B cell (primary cell): ENCODE measurements at regions not wholly inside any gene's neighbourhood (a gene's known extent, or its start where the extent isn't known, plus 50 kb on each side); places are given as distances from the start of the nearest gene placed in this dataset.

ENCODE experiments used
- ATAC-seq: fragments of 200-7000 bp; cut with Tn5 transposase; one replicate; pipeline ENCODE4 v1.10.0; 2021; ENCODE audit warnings: low read depth, mild to moderate bottlenecking, moderate number of reproducible peaks, moderate library complexity
- CTCF ChIA-PET: fragments of 350-600 bp; sonication (Branson Sonifier 250); formaldehyde crosslinking; loops from one replicate; lab custom pipeline; 2021; ENCODE audit warnings: antibody characterized with exemption, inconsistent platforms; lab: Charles Lee
- POLR2A ChIA-PET: fragments of 350-600 bp; sonication (Branson Sonifier 250); formaldehyde crosslinking; loops from one replicate; lab custom pipeline; 2021; ENCODE audit warnings: antibody characterized with exemption; lab: Charles Lee
- DNase-seq: peaks from one replicate; pipeline ENCODE4 v3.0.0; 2013
- H2AFZ ChIP-seq: 2 replicates; pipeline ENCODE4 v1.6.1; 2012; ENCODE audit warnings: mild to moderate bottlenecking, low read depth, low read length; ENCODE audit not compliant: insufficient read depth, poor library complexity, severe bottlenecking
- H3K27ac ChIP-seq, 2 donors: 1 replicate in 1 of 2; 2 replicates in 1 of 2; pipeline ENCODE4 v1.5.1; 2012 to 2013; ENCODE audit warnings: low read length in 2 of 2, mild to moderate bottlenecking in 2 of 2, moderate library complexity in 1 of 2
- H3K27me3 ChIP-seq, 4 experiments: fragments of 200-600 bp in 1 of 4; sonication (generic) in 1 of 4; replicated peaks in 1 of 4; 1 replicate in 2 of 4; 2 replicates in 2 of 4; pipeline versions ENCODE4 v1.6.1 to v1.7.0; 2013 to 2016; ENCODE audit warnings: low read length in 3 of 4, mild to moderate bottlenecking in 2 of 4, mixed read lengths in 1 of 4, moderate library complexity in 1 of 4; ENCODE audit not compliant: insufficient read depth in 4 of 4, control insufficient read depth in 3 of 4; ENCODE audit errors: control extremely low read depth in 1 of 4
- H3K36me3 ChIP-seq, 2 experiments: replicated peaks in 1 of 2; 1 replicate in 1 of 2; 2 replicates in 1 of 2; pipeline versions ENCODE4 v1.6.1 to v1.7.1; 2013; ENCODE audit warnings: low read length in 1 of 2; ENCODE audit not compliant: insufficient read depth in 2 of 2, control insufficient read depth in 1 of 2; ENCODE audit errors: control extremely low read depth in 1 of 2, extremely low read depth in 1 of 2
- H3K4me1 ChIP-seq, 2 donors: fragments of 200-600 bp in 1 of 2; sonication (generic) in 1 of 2; 1 replicate in 1 of 2; 2 replicates in 1 of 2; pipeline versions ENCODE4 v1.5.1 to v1.6.1; 2013 to 2017; ENCODE audit warnings: low read length in 2 of 2; ENCODE audit not compliant: control insufficient read depth in 2 of 2, insufficient read depth in 2 of 2
- H3K4me2 ChIP-seq: replicated peaks from 2 replicates; pipeline ENCODE3; 2012; ENCODE audit warnings: mild to moderate bottlenecking, low read depth, low read length; ENCODE audit not compliant: poor library complexity, severe bottlenecking
- H3K4me3 ChIP-seq, 5 experiments: fragments of 200-600 bp in 1 of 5; sonication (generic) in 1 of 5; 1 replicate in 3 of 5; 2 replicates in 2 of 5; pipeline versions ENCODE4 v1.5.1 to v1.7.0; 2011 to 2016; ENCODE audit warnings: low read length in 4 of 5, mild to moderate bottlenecking in 4 of 5, low read depth in 2 of 5, control low read depth in 1 of 5, moderate library complexity in 1 of 5; ENCODE audit not compliant: insufficient read depth in 1 of 5; ENCODE audit errors: control extremely low read depth in 1 of 5, extremely low read depth in 1 of 5
- H3K79me2 ChIP-seq: fragments of 200-600 bp; sonication (generic); one replicate; pipeline ENCODE4 v1.6.0; 2016; ENCODE audit warnings: low read length; ENCODE audit not compliant: control insufficient read depth, insufficient read depth
- H3K9ac ChIP-seq: fragments of 200-600 bp; sonication (generic); 2 replicates; pipeline ENCODE4 v1.6.1; 2017; ENCODE audit warnings: mild to moderate bottlenecking, low read length, moderate library complexity
- H3K9me3 ChIP-seq, 3 donors: one replicate each; pipeline versions ENCODE4 v1.6.1 to v1.7.1; 2013; ENCODE audit warnings: low read length in 2 of 3; ENCODE audit not compliant: control insufficient read depth in 2 of 3, insufficient read depth in 1 of 3; ENCODE audit errors: control extremely low read depth in 1 of 3
- H4K20me1 ChIP-seq: 2 replicates; pipeline ENCODE4 v1.6.0; 2012; ENCODE audit warnings: mild to moderate bottlenecking, low read length; ENCODE audit not compliant: insufficient read depth, control insufficient read depth, poor library complexity, severe bottlenecking
- H3K27ac Mint-ChIP-seq: one replicate; pipeline ENCODE4 v1.8.0; 2021; ENCODE audit warnings: mixed read lengths
- H3K27me3 Mint-ChIP-seq: one replicate; pipeline ENCODE4 v1.8.0; 2021; ENCODE audit warnings: mixed read lengths
- H3K4me1 Mint-ChIP-seq: one replicate; pipeline ENCODE4 v1.8.0; 2021; ENCODE audit warnings: mixed read lengths
- H3K4me3 Mint-ChIP-seq: one replicate; pipeline ENCODE4 v1.8.0; 2021; ENCODE audit warnings: mixed read lengths
- H3K9me3 Mint-ChIP-seq: one replicate; pipeline ENCODE4 v1.8.0; 2022; ENCODE audit warnings: mixed read lengths; ENCODE audit not compliant: insufficient read depth
- EZH2 ChIP-seq: IDR thresholded peaks from 2 replicates; pipeline ENCODE4 v1.6.1; 2012; ENCODE audit warnings: borderline replicate concordance, low read depth, mild to moderate bottlenecking, moderate library complexity, low read length; ENCODE audit not compliant: insufficient read depth, poor library complexity, severe bottlenecking
- WGBS: methylation state at CpG from one replicate; pipeline ENCODE4 v1.1.5; 2013; ENCODE audit warnings: missing lambda C conversion rate; ENCODE audit not compliant: insufficient coverage; 5-methylcytosine and 5-hydroxymethylcytosine counted together
- intact Hi-C: fragments of 100-400 bp; cut with micrococcal nuclease; formaldehyde crosslinking; loops from one replicate; pipeline ENCODE4 v1.10.0; 2022
- TF ChIP-seq, protein P1 (sequence below): fragments of 200-600 bp; IDR thresholded peaks from one replicate; pipeline ENCODE4 v1.8.0; 2022; ENCODE audit warnings: antibody characterized with exemption, mild to moderate bottlenecking

DNA sequence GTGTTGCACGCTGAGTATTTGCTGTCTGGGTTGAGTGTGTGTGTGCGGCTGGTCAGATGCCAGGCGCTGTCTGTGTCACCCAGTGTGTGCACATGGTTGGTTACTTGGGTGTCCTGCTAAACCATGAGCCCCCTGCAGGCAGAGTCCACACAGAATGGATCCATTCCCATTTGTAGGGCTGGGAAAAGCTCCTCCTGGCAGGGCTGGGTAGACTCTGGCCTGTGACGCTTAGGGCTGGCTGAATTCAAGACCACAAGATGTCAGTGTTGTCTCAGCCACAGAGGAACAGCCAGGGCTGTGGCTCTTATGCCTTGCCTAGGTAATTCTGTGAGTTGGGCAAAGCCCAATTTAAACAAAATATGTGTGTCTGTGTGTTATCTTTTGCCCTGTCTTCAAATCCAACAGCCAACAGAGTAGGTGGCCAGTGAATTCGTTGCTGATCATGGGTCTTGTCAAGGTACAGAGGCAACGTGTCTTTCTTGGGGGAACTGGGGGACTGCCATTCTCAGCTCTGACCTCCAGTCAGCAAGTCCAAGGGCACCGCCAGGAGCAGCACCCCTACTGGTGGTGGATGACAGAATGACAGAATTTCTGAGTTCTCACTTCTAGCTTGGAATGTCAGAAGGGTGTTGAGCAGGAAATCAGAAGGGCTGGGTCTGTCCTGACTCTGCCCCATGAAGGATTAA, 285.1 kb downstream of the CCSER2 start:
- intact Hi-C loops: no loop called here
- no peak overlapping the region for H3K27ac ChIP-seq
- H2AFZ ChIP-seq: no peak overlapping the region
- H3K9ac ChIP-seq: no peak overlapping the region
- Mint-ChIP-seq H3K4me3 (no peak overlapping the region), H3K9me3 (peaks cover 4% of the 10 kb centered on the region), H3K4me1 (no peaks in the 10 kb centered on the region), H3K27ac (no peak overlapping the region), H3K27me3 (peaks cover 22% of the 10 kb centered on the region)
- H3K4me2 ChIP-seq: no peak overlapping the region
- H3K27me3 ChIP-seq: peaks cover 0 to 2% (median 0%) of the 10 kb centered on the region in 4 experiments
- peak; percentile 6 for DNase-seq
- TF ChIP-seq, protein P1, sequence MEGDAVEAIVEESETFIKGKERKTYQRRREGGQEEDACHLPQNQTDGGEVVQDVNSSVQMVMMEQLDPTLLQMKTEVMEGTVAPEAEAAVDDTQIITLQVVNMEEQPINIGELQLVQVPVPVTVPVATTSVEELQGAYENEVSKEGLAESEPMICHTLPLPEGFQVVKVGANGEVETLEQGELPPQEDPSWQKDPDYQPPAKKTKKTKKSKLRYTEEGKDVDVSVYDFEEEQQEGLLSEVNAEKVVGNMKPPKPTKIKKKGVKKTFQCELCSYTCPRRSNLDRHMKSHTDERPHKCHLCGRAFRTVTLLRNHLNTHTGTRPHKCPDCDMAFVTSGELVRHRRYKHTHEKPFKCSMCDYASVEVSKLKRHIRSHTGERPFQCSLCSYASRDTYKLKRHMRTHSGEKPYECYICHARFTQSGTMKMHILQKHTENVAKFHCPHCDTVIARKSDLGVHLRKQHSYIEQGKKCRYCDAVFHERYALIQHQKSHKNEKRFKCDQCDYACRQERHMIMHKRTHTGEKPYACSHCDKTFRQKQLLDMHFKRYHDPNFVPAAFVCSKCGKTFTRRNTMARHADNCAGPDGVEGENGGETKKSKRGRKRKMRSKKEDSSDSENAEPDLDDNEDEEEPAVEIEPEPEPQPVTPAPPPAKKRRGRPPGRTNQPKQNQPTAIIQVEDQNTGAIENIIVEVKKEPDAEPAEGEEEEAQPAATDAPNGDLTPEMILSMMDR: no peak
- no peak for TF ChIP-seq EZH2
- ChIA-PET CTCF (interaction anchor here (0.6 kb wide), 1 partner anchor 1790 kb away, joined by 3 read pairs; no protein-coding TSS in a partner anchor), POLR2A (no interaction called here)
- ATAC-seq: no peak
- no peak overlapping the region for H3K4me3 ChIP-seq
- no peaks in the 10 kb centered on the region for H3K36me3 ChIP-seq
- H3K4me1 ChIP-seq: no peaks in the 10 kb centered on the region
- 42% methylated on average over 7 of the region's 7 CpGs for WGBS
- H3K9me3 ChIP-seq: peaks cover 0 to 4% (median 0%) of the 10 kb centered on the region in 3 donors
- H4K20me1 ChIP-seq: no peaks in the 10 kb centered on the region
- H3K79me2 ChIP-seq: no peaks in the 10 kb centered on the region

DNA sequence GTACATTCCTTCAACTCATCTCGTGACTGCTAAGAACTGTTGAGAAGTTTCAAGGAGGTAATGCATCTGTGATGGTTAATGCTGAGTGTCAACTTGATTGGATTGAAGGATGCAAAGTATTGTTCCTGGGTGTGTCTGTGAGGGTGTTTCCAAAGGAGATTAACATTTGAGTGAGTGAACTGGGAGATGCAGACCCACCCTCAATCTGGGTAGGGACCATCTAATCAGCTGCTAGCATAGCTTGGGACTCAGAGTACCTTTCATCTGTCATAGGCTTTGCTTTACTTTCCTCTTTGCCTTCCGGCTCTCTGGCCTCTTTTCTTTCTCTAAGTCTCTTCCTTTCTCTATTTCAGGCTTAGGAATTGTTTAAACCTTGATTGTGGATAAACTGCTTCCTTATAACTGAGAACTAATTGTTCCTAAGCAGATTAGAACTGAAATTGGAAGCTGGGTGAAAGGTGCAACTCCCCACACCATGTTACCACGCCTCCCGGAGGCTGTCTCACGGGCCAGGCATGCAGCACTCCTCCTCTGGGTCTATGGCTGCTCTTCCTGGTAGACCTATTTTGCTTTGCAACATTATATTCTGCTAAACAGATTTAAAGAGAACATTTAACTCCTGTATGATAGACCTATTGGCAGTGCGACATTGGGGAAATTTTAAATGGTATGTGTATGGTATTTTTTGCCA, 298.2 kb downstream of the CCSER2 start:
- no peak for DNase-seq
- Mint-ChIP-seq H3K27me3 (peaks cover 15% of the 10 kb centered on the region), H3K27ac (no peak overlapping the region), H3K9me3 (no peaks in the 10 kb centered on the region), H3K4me3 (no peak overlapping the region), H3K4me1 (no peaks in the 10 kb centered on the region)
- no peak for ATAC-seq
- H3K4me2 ChIP-seq: no peak overlapping the region
- ChIA-PET CTCF (no interaction called here), POLR2A (no interaction called here)
- H3K4me1 ChIP-seq: no peaks in the 10 kb centered on the region
- no peaks in the 10 kb centered on the region for H3K27me3 ChIP-seq
- H4K20me1 ChIP-seq: no peaks in the 10 kb centered on the region
- H3K79me2 ChIP-seq: no peaks in the 10 kb centered on the region
- H3K27ac ChIP-seq: no peak overlapping the region
- no peaks in the 10 kb centered on the region for H3K36me3 ChIP-seq
- no peak overlapping the region for H3K9ac ChIP-seq
- 71% methylated on average over 1 of the region's 6 CpGs for WGBS
- no peak overlapping the region for H3K4me3 ChIP-seq
- TF ChIP-seq, protein P1: no peak
- TF ChIP-seq EZH2: no peak
- no peak overlapping the region for H2AFZ ChIP-seq
- no peaks in the 10 kb centered on the region for H3K9me3 ChIP-seq
- intact Hi-C loops: no loop called here
